ENCODE measurements at regions not wholly inside any gene's neighbourhood (a gene's known extent, or its start where the extent isn't known, plus 50 kb on each side); places are given as distances from the start of the nearest gene placed in this dataset.

GRCh38 chr1:117678246-117678977, 72.6 kb downstream of the TENT5C start:
- no peak for DNase-seq (ENCODE audit: low read depth)

GRCh38 chr1:117679299-117679698, 73.5 kb downstream of the TENT5C start:
- no peak for DNase-seq (ENCODE audit: low read depth)

- DNase-seq (ENCODE audit: low read depth) = no peak
Observed at GRCh38 chr1:117679868-117680267, 74.0 kb downstream of the TENT5C start.

GRCh38 chr1:117680316-117681002, 74.6 kb downstream of the TENT5C start:
- DNase-seq (ENCODE audit: low read depth) = no peak

GRCh38 chr1:117681093-117681900, 75.4 kb downstream of the TENT5C start:
- DNase-seq (ENCODE audit: low read depth) = no peak

GRCh38 chr1:117681901-117682250, 76.0 kb downstream of the TENT5C start:
- DNase-seq (ENCODE audit: low read depth) = no peak

- no peak for DNase-seq (ENCODE audit: low read depth)
Observed at GRCh38 chr1:117682372-117682771, 76.5 kb downstream of the TENT5C start.

- DNase-seq (ENCODE audit: low read depth) = no peak
Observed at GRCh38 chr1:117683571-117684285, 77.9 kb downstream of the TENT5C start.

- DNase-seq (ENCODE audit: low read depth) = no peak
Observed at GRCh38 chr1:117685936-117686806, 80.3 kb downstream of the TENT5C start.

- no peak for DNase-seq (ENCODE audit: low read depth)
Observed at GRCh38 chr1:117686907-117687306, 81.1 kb downstream of the TENT5C start.

GRCh38 chr1:117689997-117690625, 84.3 kb downstream of the TENT5C start:
- no peak for DNase-seq (ENCODE audit: low read depth)

GRCh38 chr1:117691942-117692341, 86.1 kb downstream of the TENT5C start:
- no peak for DNase-seq (ENCODE audit: low read depth)

- DNase-seq (ENCODE audit: low read depth) = no peak
Observed at GRCh38 chr1:117694543-117694942, 88.7 kb downstream of the TENT5C start.

- DNase-seq (ENCODE audit: low read depth) = no peak
Observed at GRCh38 chr1:117695796-117696490, 90.1 kb downstream of the TENT5C start.

GRCh38 chr1:117696561-117696960, 90.7 kb downstream of the TENT5C start:
- DNase-seq (ENCODE audit: low read depth) = no peak

GRCh38 chr1:117697220-117697781, 91.5 kb downstream of the TENT5C start:
- DNase-seq (ENCODE audit: low read depth) = no peak

- DNase-seq (ENCODE audit: low read depth) = no peak
Observed at GRCh38 chr1:117698398-117699160, 92.7 kb downstream of the TENT5C start.

GRCh38 chr1:117699953-117700352, 94.1 kb downstream of the TENT5C start:
- no peak for DNase-seq (ENCODE audit: low read depth)

- no peak for DNase-seq (ENCODE audit: low read depth)
Observed at GRCh38 chr1:117702654-117703053, 96.8 kb downstream of the TENT5C start.

Measured in stimulated activated CD8-positive, alpha-beta memory T cell treated with anti-CD3 and anti-CD28 coated beads, Interleukin-7, amount 100 ng/mL, for 24 hours (primary cell).